Endothelial cell (in vitro differentiated cells): ENCODE measurements at regions not wholly inside any gene's neighbourhood (a gene's known extent, or its start where the extent isn't known, plus 50 kb on each side); places are given as distances from the start of the nearest gene placed in this dataset.

ENCODE experiments used
- DNase-seq: peaks from one replicate; pipeline ENCODE4 v3.0.0; 2021; ENCODE audit warnings: low spot score
- H3K27ac Mint-ChIP-seq: one replicate; pipeline ENCODE4 v1.8.0; 2021; ENCODE audit warnings: mixed read lengths, inconsistent platforms; ENCODE audit not compliant: unreplicated experiment
- H3K27me3 Mint-ChIP-seq: one replicate; pipeline ENCODE4 v1.8.0; 2021; ENCODE audit warnings: mild to moderate bottlenecking, moderate library complexity, mixed read lengths, inconsistent platforms; ENCODE audit not compliant: unreplicated experiment
- H3K36me3 Mint-ChIP-seq: one replicate; pipeline ENCODE4 v1.8.0; 2021; ENCODE audit warnings: mild to moderate bottlenecking, low read depth, mixed read lengths, inconsistent platforms; ENCODE audit not compliant: unreplicated experiment
- H3K4me1 Mint-ChIP-seq: one replicate; pipeline ENCODE4 v1.8.0; 2021; ENCODE audit warnings: mild to moderate bottlenecking, mixed read lengths, inconsistent platforms; ENCODE audit not compliant: unreplicated experiment
- H3K4me3 Mint-ChIP-seq: one replicate; pipeline ENCODE4 v1.8.0; 2021; ENCODE audit warnings: mild to moderate bottlenecking, mixed read lengths, inconsistent platforms; ENCODE audit not compliant: unreplicated experiment
- H3K9me3 Mint-ChIP-seq: one replicate; pipeline ENCODE4 v1.8.0; 2021; ENCODE audit warnings: mixed read lengths, inconsistent platforms; ENCODE audit not compliant: unreplicated experiment
- TF ChIP-seq, protein P1 (sequence below): fragments of 200-600 bp; sonication (generic); IDR thresholded peaks from one replicate; pipeline ENCODE4 v1.5.0; 2021; ENCODE audit warnings: antibody characterized with exemption; ENCODE audit not compliant: unreplicated experiment

DNA sequence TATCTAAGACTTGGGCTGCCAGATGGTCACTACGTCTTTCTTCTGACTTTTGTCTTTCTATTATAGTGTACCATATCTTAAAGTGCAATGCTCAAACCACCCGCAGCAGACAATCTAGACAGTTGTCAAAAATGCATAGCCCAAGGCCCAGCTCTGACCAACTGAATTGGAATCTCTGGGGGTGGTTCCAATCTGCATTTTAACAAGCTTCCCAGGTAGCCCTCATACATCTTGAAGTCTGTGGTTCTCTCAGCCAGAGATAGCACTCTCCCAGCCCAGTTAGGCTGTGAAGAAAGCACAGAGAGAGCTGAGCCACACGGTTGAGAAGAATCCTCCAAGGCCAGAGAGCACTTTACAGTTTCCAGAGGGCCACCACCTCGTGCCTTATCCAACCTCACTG, 128.2 kb upstream of the HAND1 start:
- no peak overlapping the region for H3K27ac Mint-ChIP-seq
- H3K9me3 Mint-ChIP-seq = no peaks in the 10 kb centered on the region
- TF ChIP-seq, protein P1, sequence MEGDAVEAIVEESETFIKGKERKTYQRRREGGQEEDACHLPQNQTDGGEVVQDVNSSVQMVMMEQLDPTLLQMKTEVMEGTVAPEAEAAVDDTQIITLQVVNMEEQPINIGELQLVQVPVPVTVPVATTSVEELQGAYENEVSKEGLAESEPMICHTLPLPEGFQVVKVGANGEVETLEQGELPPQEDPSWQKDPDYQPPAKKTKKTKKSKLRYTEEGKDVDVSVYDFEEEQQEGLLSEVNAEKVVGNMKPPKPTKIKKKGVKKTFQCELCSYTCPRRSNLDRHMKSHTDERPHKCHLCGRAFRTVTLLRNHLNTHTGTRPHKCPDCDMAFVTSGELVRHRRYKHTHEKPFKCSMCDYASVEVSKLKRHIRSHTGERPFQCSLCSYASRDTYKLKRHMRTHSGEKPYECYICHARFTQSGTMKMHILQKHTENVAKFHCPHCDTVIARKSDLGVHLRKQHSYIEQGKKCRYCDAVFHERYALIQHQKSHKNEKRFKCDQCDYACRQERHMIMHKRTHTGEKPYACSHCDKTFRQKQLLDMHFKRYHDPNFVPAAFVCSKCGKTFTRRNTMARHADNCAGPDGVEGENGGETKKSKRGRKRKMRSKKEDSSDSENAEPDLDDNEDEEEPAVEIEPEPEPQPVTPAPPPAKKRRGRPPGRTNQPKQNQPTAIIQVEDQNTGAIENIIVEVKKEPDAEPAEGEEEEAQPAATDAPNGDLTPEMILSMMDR = no peak
- peaks cover 10% of the 10 kb centered on the region for H3K4me1 Mint-ChIP-seq
- peaks cover 8% of the 10 kb centered on the region for H3K27me3 Mint-ChIP-seq
- no peaks in the 10 kb centered on the region for H3K36me3 Mint-ChIP-seq
- no peak for DNase-seq
- no peak overlapping the region for H3K4me3 Mint-ChIP-seq

DNA sequence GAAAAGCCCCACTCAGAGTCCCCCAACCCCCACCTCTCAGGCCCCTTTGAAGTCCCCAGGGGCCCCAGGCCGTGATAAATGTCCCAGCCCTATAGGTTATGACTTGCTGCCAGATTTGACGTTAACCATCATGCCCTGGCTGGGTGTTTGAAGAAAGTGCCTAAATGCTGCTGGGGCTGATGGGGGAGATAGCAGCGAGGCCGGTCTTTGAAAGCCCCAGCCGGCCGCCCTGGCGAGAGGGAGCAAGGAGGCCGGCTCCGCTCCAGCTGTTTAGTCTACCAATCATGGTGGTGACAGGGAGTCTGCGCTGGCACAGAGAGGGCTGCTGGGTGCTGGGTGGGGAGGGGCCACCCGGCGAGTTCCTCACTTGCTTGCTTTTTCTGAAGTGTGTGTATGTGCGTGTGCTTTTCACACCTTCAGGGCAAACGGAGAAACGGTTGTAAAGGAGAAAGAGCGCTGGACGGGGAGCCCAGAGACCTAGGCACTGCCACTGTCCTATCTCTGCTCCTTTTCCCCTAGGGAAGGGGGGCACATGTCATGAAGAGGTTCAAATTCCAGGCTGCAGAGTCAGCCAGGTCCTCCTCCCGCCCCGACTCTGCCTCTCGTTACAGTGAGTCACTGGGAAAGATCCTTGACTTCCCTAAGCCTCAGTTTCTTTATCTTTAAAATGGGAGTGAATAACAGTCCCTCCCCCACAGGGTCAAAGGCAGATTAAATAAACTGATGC, 126.1 kb upstream of the HAND1 start:
- DNase-seq = no peak
- Mint-ChIP-seq H3K27me3 (peaks cover 3% of the 10 kb centered on the region), H3K4me1 (peaks cover 5% of the 10 kb centered on the region), H3K27ac (no peak overlapping the region), H3K4me3 (no peak overlapping the region), H3K9me3 (no peaks in the 10 kb centered on the region), H3K36me3 (no peaks in the 10 kb centered on the region)
- TF ChIP-seq, protein P1 = no peak

GRCh38 chr5:154603485-154603884, 125.5 kb upstream of the HAND1 start:
- TF ChIP-seq, protein P1 = no peak
- no peak overlapping the region for H3K4me3 Mint-ChIP-seq
- no peaks in the 10 kb centered on the region for H3K4me1 Mint-ChIP-seq
- H3K9me3 Mint-ChIP-seq = no peaks in the 10 kb centered on the region
- no peaks in the 10 kb centered on the region for H3K36me3 Mint-ChIP-seq
- H3K27ac Mint-ChIP-seq = no peak overlapping the region
- DNase-seq = no peak
- no peaks in the 10 kb centered on the region for H3K27me3 Mint-ChIP-seq

- no peaks in the 10 kb centered on the region for H3K36me3 Mint-ChIP-seq
- DNase-seq = no peak
- H3K4me3 Mint-ChIP-seq = no peak overlapping the region
- no peaks in the 10 kb centered on the region for H3K9me3 Mint-ChIP-seq
- no peak overlapping the region for H3K27ac Mint-ChIP-seq
- TF ChIP-seq, protein P1 = no peak
- H3K4me1 Mint-ChIP-seq = no peaks in the 10 kb centered on the region
- H3K27me3 Mint-ChIP-seq = no peaks in the 10 kb centered on the region
Measured at GRCh38 chr5:154603011-154603410, 125.0 kb upstream of the HAND1 start.

DNA sequence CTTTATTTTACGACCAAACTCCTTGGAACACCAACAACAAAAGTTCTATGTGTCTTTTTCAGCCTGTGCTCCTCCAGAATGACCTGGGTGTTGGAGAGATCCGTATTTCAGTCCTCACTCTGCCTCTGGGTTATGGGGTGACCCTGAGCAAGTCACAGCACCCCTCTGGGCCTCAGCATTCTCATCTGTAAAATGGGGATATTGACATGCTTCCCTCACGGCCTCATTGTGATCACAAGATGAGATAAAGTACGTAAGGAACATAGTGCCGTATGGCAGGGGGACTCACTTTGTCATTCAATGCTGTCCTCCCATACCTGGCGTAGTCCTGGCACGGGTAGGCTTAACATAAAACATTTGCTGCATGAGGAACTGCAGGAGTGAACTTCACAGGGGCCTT, 123.0 kb upstream of the HAND1 start:
- Mint-ChIP-seq H3K4me3 (no peak overlapping the region), H3K4me1 (no peaks in the 10 kb centered on the region), H3K36me3 (no peaks in the 10 kb centered on the region), H3K27me3 (no peaks in the 10 kb centered on the region), H3K27ac (no peak overlapping the region), H3K9me3 (no peaks in the 10 kb centered on the region)
- DNase-seq = no peak
- TF ChIP-seq, protein P1 = no peak
